ENCODE measurements at regions not wholly inside any gene's neighbourhood (a gene's known extent, or its start where the extent isn't known, plus 50 kb on each side); places are given as distances from the start of the nearest gene placed in this dataset.

DNA sequence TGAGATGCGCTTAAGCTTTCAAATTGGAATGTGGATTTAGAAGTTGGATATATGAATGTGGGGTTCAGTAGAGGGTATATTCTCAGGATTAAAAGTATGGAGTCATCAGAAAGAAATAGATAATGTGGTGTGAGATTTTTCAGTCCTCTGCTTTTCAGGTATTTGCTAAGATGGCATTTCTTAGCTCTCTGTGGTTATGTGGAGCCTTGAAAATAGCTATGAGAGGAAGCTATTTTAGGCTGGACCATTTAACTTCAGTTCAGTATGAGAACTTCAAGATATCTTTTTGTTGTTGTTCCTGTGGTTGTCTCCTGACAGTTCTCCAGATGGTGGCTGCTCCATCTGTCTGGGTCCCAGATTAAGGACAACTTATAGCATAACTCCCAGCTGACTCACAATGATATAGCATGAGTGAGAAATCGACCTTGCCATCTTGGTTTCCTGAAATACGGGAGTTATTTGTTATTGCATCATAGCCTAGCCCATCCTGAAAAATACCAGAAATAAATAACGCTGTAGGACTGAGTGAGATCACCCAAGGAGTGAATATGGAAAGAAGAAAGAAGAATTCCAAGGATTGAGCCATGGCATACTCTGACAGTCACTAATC, 461.5 kb downstream of the ANXA1 start:
- H3K4me3 ChIP-seq (ENCODE audit: low read depth, low read length), result no peak overlapping the region
- no peak for DNase-seq (ENCODE audit: low read depth)
- TF ChIP-seq, protein P1, sequence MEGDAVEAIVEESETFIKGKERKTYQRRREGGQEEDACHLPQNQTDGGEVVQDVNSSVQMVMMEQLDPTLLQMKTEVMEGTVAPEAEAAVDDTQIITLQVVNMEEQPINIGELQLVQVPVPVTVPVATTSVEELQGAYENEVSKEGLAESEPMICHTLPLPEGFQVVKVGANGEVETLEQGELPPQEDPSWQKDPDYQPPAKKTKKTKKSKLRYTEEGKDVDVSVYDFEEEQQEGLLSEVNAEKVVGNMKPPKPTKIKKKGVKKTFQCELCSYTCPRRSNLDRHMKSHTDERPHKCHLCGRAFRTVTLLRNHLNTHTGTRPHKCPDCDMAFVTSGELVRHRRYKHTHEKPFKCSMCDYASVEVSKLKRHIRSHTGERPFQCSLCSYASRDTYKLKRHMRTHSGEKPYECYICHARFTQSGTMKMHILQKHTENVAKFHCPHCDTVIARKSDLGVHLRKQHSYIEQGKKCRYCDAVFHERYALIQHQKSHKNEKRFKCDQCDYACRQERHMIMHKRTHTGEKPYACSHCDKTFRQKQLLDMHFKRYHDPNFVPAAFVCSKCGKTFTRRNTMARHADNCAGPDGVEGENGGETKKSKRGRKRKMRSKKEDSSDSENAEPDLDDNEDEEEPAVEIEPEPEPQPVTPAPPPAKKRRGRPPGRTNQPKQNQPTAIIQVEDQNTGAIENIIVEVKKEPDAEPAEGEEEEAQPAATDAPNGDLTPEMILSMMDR (conservative IDR thresholded peaks at IDR 0.05; ENCODE audit: low read depth, low read length), result no peak

DNA sequence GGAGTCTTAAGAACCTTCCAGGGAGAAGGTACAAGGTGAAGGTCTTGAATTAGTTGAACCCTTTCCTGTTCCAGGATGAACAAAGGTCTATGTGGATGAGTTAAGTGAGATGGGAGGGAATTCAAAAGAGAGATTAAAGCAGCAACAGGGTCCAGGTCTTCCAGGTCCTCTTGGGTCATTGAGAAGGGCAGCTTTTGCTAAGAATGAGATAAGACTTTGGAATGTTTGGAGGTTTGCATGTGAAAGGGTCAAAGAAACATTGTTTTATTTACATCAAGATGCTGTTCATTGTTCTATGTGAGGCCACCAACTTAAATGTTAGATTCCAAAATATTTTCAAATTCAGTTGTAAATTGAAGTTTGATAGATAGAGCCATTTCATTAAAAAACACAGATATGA, 463.9 kb downstream of the ANXA1 start:
- no peak overlapping the region for H3K4me3 ChIP-seq (ENCODE audit: low read depth, low read length)
- TF ChIP-seq, protein P1 (conservative IDR thresholded peaks at IDR 0.05; ENCODE audit: low read depth, low read length), result no peak
- no peak for DNase-seq (ENCODE audit: low read depth)

DNA sequence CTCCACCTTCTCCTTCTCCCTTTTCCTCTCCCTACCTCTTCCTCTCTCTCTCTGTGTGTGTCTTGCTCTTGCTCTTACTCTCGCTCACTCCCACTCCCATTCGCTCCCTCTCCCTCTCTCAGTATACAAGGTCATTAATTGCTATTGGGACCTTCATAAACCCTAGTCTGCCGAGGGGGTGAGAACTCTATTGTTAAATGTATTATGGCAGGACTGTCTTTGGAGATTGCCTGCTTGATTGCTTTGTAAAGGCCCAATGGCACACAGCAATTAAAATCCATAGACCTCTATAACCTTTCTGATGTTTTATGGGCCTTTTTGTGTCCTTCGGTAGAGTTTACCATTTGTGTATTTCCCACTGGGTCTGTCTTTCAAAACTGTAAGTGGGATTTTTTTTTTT, 465.9 kb downstream of the ANXA1 start:
- no peak for DNase-seq (ENCODE audit: low read depth)

DNA sequence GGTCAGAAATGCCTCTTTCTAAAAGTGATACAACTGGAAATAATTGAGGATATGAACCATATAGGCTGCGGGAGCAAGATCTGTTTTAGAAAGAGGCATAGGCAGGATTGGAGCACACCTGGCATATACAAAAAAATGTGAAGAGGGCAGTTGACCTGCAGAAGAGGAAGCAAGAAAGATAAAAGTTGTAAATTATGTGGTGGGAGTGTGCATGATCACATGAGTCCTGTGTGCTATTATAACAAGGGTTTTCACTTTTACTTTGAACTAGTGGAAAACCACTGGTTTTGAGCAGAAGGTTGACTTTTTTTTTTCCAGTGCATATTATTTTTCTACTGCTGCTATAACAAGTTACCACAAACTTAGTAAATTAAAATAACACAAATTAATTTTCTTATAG, 489.3 kb downstream of the ANXA1 start:
- TF ChIP-seq, protein P1 (conservative IDR thresholded peaks at IDR 0.05; ENCODE audit: low read depth, low read length), result no peak
- no peak for DNase-seq (ENCODE audit: low read depth)

More for the DNA sequence above, 465.9 kb downstream of the ANXA1 start:
- H3K4me3 ChIP-seq (ENCODE audit: low read depth, low read length), result no peak overlapping the region
- TF ChIP-seq, protein P1 (conservative IDR thresholded peaks at IDR 0.05; ENCODE audit: low read depth, low read length), result no peak

DNA sequence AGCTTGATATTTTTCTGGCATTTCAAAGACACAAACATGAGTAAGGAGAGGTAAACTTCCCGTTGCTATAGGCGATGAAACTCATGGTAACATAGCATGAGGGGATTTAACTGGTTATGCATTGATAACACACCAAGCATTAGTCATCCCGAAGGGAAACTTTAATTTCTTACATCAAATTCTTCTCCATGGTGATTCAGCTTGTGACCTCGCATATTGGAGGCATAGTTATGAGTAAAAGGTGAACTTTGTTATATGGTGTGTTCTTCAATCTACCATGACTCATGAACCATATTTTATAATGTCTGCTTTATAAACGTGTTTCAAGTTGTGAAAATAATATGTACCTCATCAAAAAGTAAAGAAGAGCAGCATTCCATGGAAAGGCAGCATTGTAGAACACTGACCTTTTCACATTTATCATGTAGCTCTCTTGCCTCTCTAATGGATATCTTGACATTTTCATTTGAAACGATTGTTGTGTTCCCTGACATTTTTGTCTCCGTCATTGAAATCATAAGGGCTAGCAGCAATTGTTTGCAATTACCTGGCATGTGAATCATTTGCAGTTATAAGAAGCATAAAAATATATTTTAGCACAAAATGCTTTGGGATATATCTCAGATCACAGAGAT, 491.8 kb downstream of the ANXA1 start:
- TF ChIP-seq, protein P1 (conservative IDR thresholded peaks at IDR 0.05; ENCODE audit: low read depth, low read length), result no peak
- peak; percentile 56 for DNase-seq (ENCODE audit: low read depth)

More for the DNA sequence above, 489.3 kb downstream of the ANXA1 start:
- H3K4me3 ChIP-seq (ENCODE audit: low read depth, low read length), result no peak overlapping the region

DNA sequence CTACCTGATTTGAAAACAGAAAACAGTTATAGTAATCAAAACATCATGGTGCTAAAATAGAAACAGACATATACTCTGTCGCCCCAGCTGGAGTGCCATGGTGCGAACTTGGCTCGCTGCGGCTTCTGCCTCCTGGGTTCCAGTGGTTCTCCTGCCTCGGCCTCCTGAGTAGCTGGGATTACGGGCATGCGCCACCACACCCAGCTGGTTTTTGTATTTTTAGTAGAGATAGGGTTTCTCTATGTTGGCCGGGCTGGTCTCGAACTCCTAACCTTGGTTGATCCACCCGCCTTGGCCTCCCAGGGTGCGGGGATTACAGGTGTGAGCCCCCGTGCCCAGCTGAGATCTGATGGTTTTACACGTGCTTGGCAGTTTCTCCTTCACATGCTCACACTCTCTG, 495.9 kb downstream of the ANXA1 start:
- no peak for DNase-seq (ENCODE audit: low read depth)
- H3K4me3 ChIP-seq (ENCODE audit: low read depth, low read length), result no peak overlapping the region
- TF ChIP-seq, protein P1 (conservative IDR thresholded peaks at IDR 0.05; ENCODE audit: low read depth, low read length), result no peak

More for the DNA sequence above, 491.8 kb downstream of the ANXA1 start:
- H3K4me3 ChIP-seq (ENCODE audit: low read depth, low read length), result no peak overlapping the region

DNA sequence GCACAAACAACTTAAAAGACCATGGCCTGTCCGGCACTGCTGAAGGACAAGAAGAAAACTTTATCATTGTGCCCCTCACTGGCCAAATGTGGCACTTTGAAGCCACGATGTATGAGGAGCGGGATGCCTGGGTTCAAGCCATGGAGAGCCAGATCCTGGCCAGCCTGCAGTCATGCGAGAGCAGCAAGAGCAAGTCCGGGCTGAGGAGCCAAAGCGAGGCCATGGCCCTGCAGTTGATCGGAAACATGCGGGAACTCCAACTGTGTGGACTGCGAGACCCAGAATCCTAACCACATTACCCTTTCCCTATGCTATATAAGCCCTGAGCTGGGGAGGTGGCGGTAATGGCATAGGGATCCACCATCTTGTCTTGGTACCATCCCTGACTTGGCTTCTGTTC, 497.9 kb downstream of the ANXA1 start:
- no peak for DNase-seq (ENCODE audit: low read depth)
- H3K4me3 ChIP-seq (ENCODE audit: low read depth, low read length), result no peak overlapping the region
- TF ChIP-seq, protein P1 (conservative IDR thresholded peaks at IDR 0.05; ENCODE audit: low read depth, low read length), result no peak
